ENCODE measurements at regions not wholly inside any gene's neighbourhood (a gene's known extent, or its start where the extent isn't known, plus 50 kb on each side); places are given as distances from the start of the nearest gene placed in this dataset.

DNA sequence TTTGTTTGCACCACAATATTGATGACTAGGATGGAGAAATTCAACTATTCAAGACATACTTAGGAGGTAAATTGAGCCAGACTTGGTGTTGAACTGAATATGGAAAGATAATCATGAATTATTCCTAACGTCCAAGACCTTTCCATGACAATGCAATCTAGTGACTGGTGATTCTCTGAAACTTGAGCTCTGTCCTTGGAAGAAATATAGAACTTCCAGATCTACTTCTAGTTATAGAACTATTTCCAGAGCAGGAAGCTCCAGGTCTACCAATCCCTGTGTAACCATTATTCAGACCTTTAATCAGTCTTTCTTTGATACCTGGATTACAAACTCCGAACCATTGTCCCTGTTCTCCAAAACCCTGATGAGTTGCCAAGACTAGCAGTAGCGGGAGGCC, 272.6 kb upstream of the SLC14A2 start:
- TF ChIP-seq CTCF (IDR thresholded peaks at IDR 0.05) (no peak), EZH2phosphoT487 (IDR thresholded peaks at IDR 0.05) (no peak)
